ENCODE measurements at regions not wholly inside any gene's neighbourhood (a gene's known extent, or its start where the extent isn't known, plus 50 kb on each side); places are given as distances from the start of the nearest gene placed in this dataset.

GRCh38 chr16:6160871-6161270, 1063.3 kb upstream of the EEF2KMT start:
- DNase-seq = no peak

- DNase-seq = no peak
These were observed 1062.7 kb upstream of the EEF2KMT start for GRCh38 chr16:6160303-6160702.

GRCh38 chr16:6157806-6158205, 1060.2 kb upstream of the EEF2KMT start:
- DNase-seq = no peak

- no peak for DNase-seq
These were observed 1057.7 kb upstream of the EEF2KMT start for GRCh38 chr16:6155271-6155670.

GRCh38 chr16:6153901-6154300, 1056.3 kb upstream of the EEF2KMT start:
- DNase-seq = no peak

- no peak for DNase-seq
These were observed 1051.4 kb upstream of the EEF2KMT start for GRCh38 chr16:6149031-6149430.

GRCh38 chr16:6148361-6148760, 1050.8 kb upstream of the EEF2KMT start:
- no peak for DNase-seq

GRCh38 chr16:6146874-6147425, 1049.4 kb upstream of the EEF2KMT start:
- no peak for DNase-seq

- no peak for DNase-seq
These were observed 1048.8 kb upstream of the EEF2KMT start for GRCh38 chr16:6146356-6146755.

GRCh38 chr16:6144463-6144862, 1046.9 kb upstream of the EEF2KMT start:
- DNase-seq = no peak

GRCh38 chr16:6143020-6143419, 1045.4 kb upstream of the EEF2KMT start:
- no peak for DNase-seq

GRCh38 chr16:6133009-6133557, 1035.5 kb upstream of the EEF2KMT start:
- no peak for DNase-seq

- DNase-seq = no peak
These were observed 1034.5 kb upstream of the EEF2KMT start for GRCh38 chr16:6132121-6132520.

- no peak for DNase-seq
These were observed 1034.0 kb upstream of the EEF2KMT start for GRCh38 chr16:6131526-6132050.

- DNase-seq = no peak
These were observed 1028.1 kb upstream of the EEF2KMT start for GRCh38 chr16:6125483-6126259.

- no peak for DNase-seq
These were observed 1026.5 kb upstream of the EEF2KMT start for GRCh38 chr16:6124136-6124535.

- DNase-seq = no peak
These were observed 1024.8 kb upstream of the EEF2KMT start for GRCh38 chr16:6122401-6122800.

- no peak for DNase-seq
These were observed 1017.1 kb upstream of the EEF2KMT start for GRCh38 chr16:6114691-6115090.

GRCh38 chr16:6113749-6114148, 1016.2 kb upstream of the EEF2KMT start:
- DNase-seq = no peak

- DNase-seq = no peak
These were observed 1015.1 kb upstream of the EEF2KMT start for GRCh38 chr16:6112700-6113099.

- DNase-seq = no peak
These were observed 1013.8 kb upstream of the EEF2KMT start for GRCh38 chr16:6111390-6111789.

GRCh38 chr16:6110346-6110745, 1012.8 kb upstream of the EEF2KMT start:
- DNase-seq = no peak

GRCh38 chr16:6106061-6106460, 1008.5 kb upstream of the EEF2KMT start:
- no peak for DNase-seq

GRCh38 chr16:6105115-6105514, 1007.5 kb upstream of the EEF2KMT start:
- no peak for DNase-seq
